Adrenal gland (tissue), 5 donors: ENCODE measurements at regions not wholly inside any gene's neighbourhood (a gene's known extent, or its start where the extent isn't known, plus 50 kb on each side); places are given as distances from the start of the nearest gene placed in this dataset.

Experiments used
- CTCF ChIP-seq, 6 experiments: fragments of 450-650 bp in 4 of 6; fragments of 200-600 bp in 2 of 6; sonication (generic) in 1 of 6; IDR thresholded peaks; 1 replicate in 5 of 6; 2 replicates in 1 of 6; pipeline versions ENCODE4 v1.5.1 to v1.8.0; 2016 to 2021; ENCODE audit warnings: antibody characterized with exemption in 6 of 6, mild to moderate bottlenecking in 2 of 6, moderate library complexity in 1 of 6
- POLR2A ChIP-seq, 2 donors: fragments of 450-650 bp; IDR thresholded peaks; one replicate each; pipeline ENCODE4 v1.6.1; 2017; ENCODE audit warnings: antibody characterized with exemption in 2 of 2, mild to moderate bottlenecking in 2 of 2, moderate library complexity in 1 of 2
- donor health status: DM: no; HTN: no; CAD: no.

GRCh38 chr18:37964885-37965571 lies 399.4 kb upstream of the CELF4 start:
- TF ChIP-seq CTCF (IDR thresholded peaks at IDR 0.05) (no peak), POLR2A (IDR thresholded peaks at IDR 0.05) (no peak)
